ENCODE measurements at regions not wholly inside any gene's neighbourhood (a gene's known extent, or its start where the extent isn't known, plus 50 kb on each side); places are given as distances from the start of the nearest gene placed in this dataset.

- WGBS, 2 donors, result 59 to 71% methylated on average over 6 of the region's 6 CpGs
- intact Hi-C loops (cut with DNase I; ENCODE audit: low total_unique reads), result loop anchor here (10.0 kb wide), 1 partner anchor 176 kb away; the partner anchor contains the start of gene NAMPT
- no peak for DNase-seq (ENCODE audit: low spot score in 2 of 2)
- TF ChIP-seq CTCF (IDR thresholded peaks at IDR 0.05) (no peak), POLR2A (IDR thresholded peaks at IDR 0.05) (no peak)
- H3K4me3 ChIP-seq (ENCODE audit: low read depth, poor library complexity, severe bottlenecking), result no peak overlapping the region
Measured at GRCh38 chr7:106460792-106461254, 176.0 kb upstream of the NAMPT start.

GRCh38 chr7:106459397-106460072 is 174.8 kb upstream of the NAMPT start:
- intact Hi-C loops (cut with DNase I; ENCODE audit: low total_unique reads), result loop anchor here (10.0 kb wide), 1 partner anchor 175 kb away; the partner anchor contains the start of gene NAMPT
- no peak for DNase-seq (ENCODE audit: low spot score in 2 of 2)
- no peak for TF ChIP-seq POLR2A (IDR thresholded peaks at IDR 0.05)
- no peak for TF ChIP-seq CTCF (IDR thresholded peaks at IDR 0.05)
- 91 to 96% methylated on average over 7 of the region's 7 CpGs for WGBS, 2 donors
- no peak overlapping the region for H3K4me3 ChIP-seq (ENCODE audit: low read depth, poor library complexity, severe bottlenecking)

- WGBS, 2 donors, result 93 to 97% methylated on average over 4 of the region's 4 CpGs
- H3K4me3 ChIP-seq (ENCODE audit: low read depth, poor library complexity, severe bottlenecking), result no peak overlapping the region
- TF ChIP-seq POLR2A (IDR thresholded peaks at IDR 0.05) (no peak), CTCF (IDR thresholded peaks at IDR 0.05) (no peak)
- intact Hi-C loops (cut with DNase I; ENCODE audit: low total_unique reads), result no loop called here
- DNase-seq (ENCODE audit: low spot score in 2 of 2), result no peak
Measured at GRCh38 chr7:106457678-106458077, 172.9 kb upstream of the NAMPT start.

GRCh38 chr7:106456329-106456728 is 171.5 kb upstream of the NAMPT start:
- H3K4me3 ChIP-seq (ENCODE audit: low read depth, poor library complexity, severe bottlenecking), result no peak overlapping the region
- no peak for DNase-seq (ENCODE audit: low spot score in 2 of 2)
- TF ChIP-seq CTCF (IDR thresholded peaks at IDR 0.05), result no peak
- intact Hi-C loops (cut with DNase I; ENCODE audit: low total_unique reads), result no loop called here

- DNase-seq (ENCODE audit: low spot score in 2 of 2), result no peak
- no peak for TF ChIP-seq POLR2A (IDR thresholded peaks at IDR 0.05)
- TF ChIP-seq CTCF (IDR thresholded peaks at IDR 0.05), result no peak
- intact Hi-C loops (cut with DNase I; ENCODE audit: low total_unique reads), result no loop called here
- H3K4me3 ChIP-seq (ENCODE audit: low read depth, poor library complexity, severe bottlenecking), result no peak overlapping the region
- 82% methylated on average over 5 of the region's 5 CpGs for WGBS, 2 donors
Measured at GRCh38 chr7:106452031-106452851, 167.5 kb upstream of the NAMPT start.
